ENCODE measurements at regions not wholly inside any gene's neighbourhood (a gene's known extent, or its start where the extent isn't known, plus 50 kb on each side); places are given as distances from the start of the nearest gene placed in this dataset.

- Histone ChIP-seq H3K79me1 (ENCODE audit: low read depth, low read length) (no peaks in the 10 kb centered on the region), H2BK20ac (ENCODE audit: low read length) (no peak overlapping the region), H4K20me1 (replicated peaks in 1 of 2; ENCODE audit: control insufficient read depth in 1 of 2, insufficient read depth in 2 of 2, low read length in 2 of 2) (no peaks in the 10 kb centered on the region), H3K23me2 (ENCODE audit: low read depth, low read length) (no peaks in the 10 kb centered on the region), H3K56ac (replicated peaks; ENCODE audit: insufficient read length, low read depth, low read length) (no peak overlapping the region), H3K9ac (replicated peaks in 1 of 4; ENCODE audit: extremely low read depth in 1 of 4, low read depth in 3 of 4, low read length in 3 of 4) (no peak overlapping the region), H3K4me2 (ENCODE audit: insufficient read depth in 1 of 2, low read depth in 2 of 2, low read length in 2 of 2) (no peak overlapping the region), H3K23ac (ENCODE audit: insufficient read length) (no peak overlapping the region), H4K91ac (replicated peaks; ENCODE audit: insufficient read length, low read length) (no peak overlapping the region), H3K27ac (ENCODE audit: low read depth, low read length) (no peak overlapping the region), H3K27me3 (replicated peaks in 1 of 4; ENCODE audit: control insufficient read depth in 3 of 4, extremely low read depth in 1 of 4, insufficient read depth in 3 of 4, low read length in 3 of 4) (no peaks in the 10 kb centered on the region), H3K14ac (ENCODE audit: insufficient read length) (no peak overlapping the region), H3K4me3 (ENCODE audit: extremely low read depth in 1 of 4, insufficient read depth in 2 of 4, low read depth in 3 of 4, low read length in 4 of 4) (no peak overlapping the region), H2BK5ac (ENCODE audit: low read depth, low read length) (no peak overlapping the region), H2AK5ac (ENCODE audit: low read depth, low read length) (no peak overlapping the region), H3K18ac (ENCODE audit: extremely low read depth, low read length) (no peak overlapping the region), H3K4ac (replicated peaks; ENCODE audit: insufficient read length, low read depth, low read length) (no peak overlapping the region), H2AFZ (ENCODE audit: low read length) (no peak overlapping the region), H3K9me3 (ENCODE audit: insufficient read depth in 2 of 2, low read depth in 1 of 2, low read length in 1 of 2) (no peaks in the 10 kb centered on the region), H3K79me2 (ENCODE audit: control insufficient read depth in 1 of 2, insufficient read depth in 2 of 2, low read length in 2 of 2) (no peaks in the 10 kb centered on the region), H2BK15ac (ENCODE audit: low read length) (no peak overlapping the region), H4K8ac (ENCODE audit: extremely low read depth, insufficient read depth, low read length) (no peak overlapping the region), H3K36me3 (ENCODE audit: control insufficient read depth in 2 of 4, insufficient read depth in 4 of 4, low read length in 3 of 4) (no peaks in the 10 kb centered on the region), H2BK12ac (ENCODE audit: low read depth, low read length) (no peak overlapping the region), H3K4me1 (replicated peaks in 1 of 4; ENCODE audit: control insufficient read depth in 3 of 4, insufficient read depth in 4 of 4, low read length in 3 of 4) (no peaks in the 10 kb centered on the region), H2BK120ac (replicated peaks; ENCODE audit: low read depth, low read length) (no peak overlapping the region), H4K5ac (ENCODE audit: insufficient read length, low read depth, low read length) (no peak overlapping the region)
- FAIRE-seq (no peak), DNase-seq (ENCODE audit: low read depth in 1 of 2, low spot score in 2 of 2) (no peak)
- POLR2A ChIA-PET (ENCODE audit: partially characterized antibody) = no interaction called here
- 82% methylated on average over 2 of the region's 2 CpGs; no CpG with 5 or more reads in 1 of the 2 experiments for whole genome bisulfite sequencing, 2 experiments (ENCODE audit: extremely low coverage in 1 of 2, insufficient coverage in 1 of 2, insufficient read length in 1 of 2, insufficient replicate concordance in 2 of 2, low coverage in 1 of 2, low lambda C conversion rate in 2 of 2, missing lambda C conversion rate in 1 of 2)
- CTCF ChIA-PET (ENCODE audit: partially characterized antibody) = interaction anchor here (0.9 kb wide), 1 partner anchor 122 kb away, joined by 3 read pairs; no protein-coding TSS in a partner anchor
- TF ChIP-seq NANOG (IDR thresholded peaks at IDR 0.05; ENCODE audit: insufficient read depth, low read depth, low read length, poor library complexity, severe bottlenecking) (no peak), CHD1 (IDR thresholded peaks at IDR 0.05; ENCODE audit: low read depth, low read length) (no peak), RFX5 (IDR thresholded peaks at IDR 0.05; ENCODE audit: borderline replicate concordance, low read depth, low read length) (no peak), TEAD4 (IDR thresholded peaks at IDR 0.05; ENCODE audit: low read depth, low read length) (no peak), CTBP2 (IDR thresholded peaks at IDR 0.05; ENCODE audit: borderline replicate concordance, insufficient read depth, insufficient read length, low read length) (no peak), CREB1 (IDR thresholded peaks at IDR 0.05) (no peak), CHD2 (IDR thresholded peaks at IDR 0.05; ENCODE audit: low read length) (no peak), SP1 (IDR thresholded peaks at IDR 0.05; ENCODE audit: low read depth, low read length) (no peak), SP2 (IDR thresholded peaks at IDR 0.05; ENCODE audit: low read length) (no peak), CEBPB (IDR thresholded peaks at IDR 0.05; ENCODE audit: low read depth, low read length) (no peak), TCF12 (IDR thresholded peaks at IDR 0.05; ENCODE audit: low read depth, low read length) (no peak), BACH1 (IDR thresholded peaks at IDR 0.05; ENCODE audit: low read length) (no peak), RAD21 (IDR thresholded peaks at IDR 0.05 in 1 of 2, conservative IDR thresholded peaks at IDR 0.05 in 1 of 2; ENCODE audit: low read depth in 2 of 2, low read length in 2 of 2) (no peak), KDM4A (IDR thresholded peaks at IDR 0.05; ENCODE audit: low read depth, low read length, severe bottlenecking) (no peak), TBP (IDR thresholded peaks at IDR 0.05; ENCODE audit: low read depth, low read length) (no peak), PHF8 (conservative IDR thresholded peaks at IDR 0.05; ENCODE audit: low read depth, low read length) (no peak), POLR2AphosphoS5 (IDR thresholded peaks at IDR 0.05; ENCODE audit: low read depth, low read length) (no peak)
These were observed 110.0 kb downstream of the MTRR start for GRCh38 chr5:7978991-7979390.

All from H1 (cell line).